ENCODE measurements at regions not wholly inside any gene's neighbourhood (a gene's known extent, or its start where the extent isn't known, plus 50 kb on each side); places are given as distances from the start of the nearest gene placed in this dataset.
"Not testable (repeated sequence)": the region's sequence is repeated elsewhere in the genome, so short reads cannot be mapped to it uniquely, and the experiment has no call there.

GRCh38 chr10:61078542-61079275 lies 134.7 kb upstream of the RHOBTB1 start:
- DNase-seq = peak; percentile 16

GRCh38 chr10:61076572-61077114 lies 132.7 kb upstream of the RHOBTB1 start:
- DNase-seq = peak; percentile 21

GRCh38 chr10:61073391-61073790 lies 129.4 kb upstream of the RHOBTB1 start:
- DNase-seq = no peak

GRCh38 chr10:61071580-61071979 lies 127.6 kb upstream of the RHOBTB1 start:
- no peak for DNase-seq

GRCh38 chr10:61068471-61068870 lies 124.5 kb upstream of the RHOBTB1 start:
- DNase-seq = no peak

GRCh38 chr10:61067671-61068336 lies 123.8 kb upstream of the RHOBTB1 start:
- no peak for DNase-seq

GRCh38 chr10:61066661-61067344 lies 122.8 kb upstream of the RHOBTB1 start:
- peak; percentile 30 for DNase-seq

- DNase-seq = no peak
Measured at GRCh38 chr10:61065051-61065450, 121.1 kb upstream of the RHOBTB1 start.

GRCh38 chr10:61064356-61064755 lies 120.4 kb upstream of the RHOBTB1 start:
- no peak for DNase-seq

GRCh38 chr10:61063901-61064300 lies 119.9 kb upstream of the RHOBTB1 start:
- no peak for DNase-seq

- no peak for DNase-seq
Measured at GRCh38 chr10:61063034-61063433, 119.0 kb upstream of the RHOBTB1 start.

- DNase-seq = no peak
Measured at GRCh38 chr10:61061923-61062504, 118.0 kb upstream of the RHOBTB1 start.

GRCh38 chr10:61059636-61060035 lies 115.7 kb upstream of the RHOBTB1 start:
- no peak for DNase-seq

GRCh38 chr10:61052469-61053205 lies 108.7 kb upstream of the RHOBTB1 start:
- no peak for DNase-seq

GRCh38 chr10:61051344-61051743 lies 107.4 kb upstream of the RHOBTB1 start:
- DNase-seq = no peak

GRCh38 chr10:61050120-61050745 lies 106.2 kb upstream of the RHOBTB1 start:
- no peak for DNase-seq

GRCh38 chr10:61049386-61049785 lies 105.4 kb upstream of the RHOBTB1 start:
- DNase-seq = no peak

- DNase-seq = no peak
Measured at GRCh38 chr10:61047788-61048560, 104.0 kb upstream of the RHOBTB1 start.

GRCh38 chr10:61047081-61047480 lies 103.1 kb upstream of the RHOBTB1 start:
- no peak for DNase-seq

GRCh38 chr10:61045480-61045879 lies 101.5 kb upstream of the RHOBTB1 start:
- not testable (repeated sequence) for DNase-seq

- no peak for DNase-seq
Measured at GRCh38 chr10:61042533-61042932, 98.5 kb upstream of the RHOBTB1 start.

Measured in OCI-M1 (cell line).